Left ventricle myocardium superior (tissue), 1 donor: ENCODE measurements at regions not wholly inside any gene's neighbourhood (a gene's known extent, or its start where the extent isn't known, plus 50 kb on each side); places are given as distances from the start of the nearest gene placed in this dataset.
A peak's percentile ranks its signal among the peaks of the same experiment; 100 is the strongest.
"Not testable (repeated sequence)": the region's sequence is repeated elsewhere in the genome, so short reads cannot be mapped to it uniquely, and the experiment has no call there.

Experiments used
- ATAC-seq: fragments of 200-7000 bp; cut with Tn5 transposase; one replicate; pipeline ENCODE4 v1.9.1; 2020; ENCODE audit warnings: mild to moderate bottlenecking, moderate library complexity
- DNase-seq: peaks from one replicate; pipeline ENCODE4 v3.0.0-alpha.2; 2020
- intact Hi-C: fragments of 100-400 bp; cut with micrococcal nuclease; formaldehyde crosslinking; loops from one replicate; pipeline ENCODE4 v1.11.0; 2022
- donor health status: DM: no; HTN: yes; CAD: no; lungs with severe emphysema.

GRCh38 chr2:582289-582688 lies 94.9 kb downstream of the TMEM18 start:
- intact Hi-C loops, result not testable (repeated sequence)

GRCh38 chr2:579961-580360 lies 97.2 kb downstream of the TMEM18 start:
- DNase-seq (no peak), ATAC-seq (no peak)
- intact Hi-C loops, result no loop called here

More at GRCh38 chr2:582289-582688, 94.9 kb downstream of the TMEM18 start:
- ATAC-seq, DNase-seq: not testable (repeated sequence)

GRCh38 chr2:579351-579886 lies 97.8 kb downstream of the TMEM18 start:
- intact Hi-C loops, result no loop called here
- DNase-seq, result no peak
- ATAC-seq, result no peak

- intact Hi-C loops, result no loop called here
- DNase-seq (no peak), ATAC-seq (no peak)
Measured at GRCh38 chr2:576292-576691, 100.9 kb downstream of the TMEM18 start.

GRCh38 chr2:575727-576236 lies 101.4 kb downstream of the TMEM18 start:
- intact Hi-C loops, result no loop called here
- ATAC-seq, result peak; percentile 20
- no peak for DNase-seq

- ATAC-seq (no peak), DNase-seq (no peak)
- intact Hi-C loops, result no loop called here
Measured at GRCh38 chr2:575030-575726, 102.0 kb downstream of the TMEM18 start.

GRCh38 chr2:573805-574392 lies 103.3 kb downstream of the TMEM18 start:
- intact Hi-C loops, result no loop called here
- no peak for ATAC-seq
- no peak for DNase-seq

GRCh38 chr2:573025-573424 lies 104.2 kb downstream of the TMEM18 start:
- no peak for ATAC-seq
- intact Hi-C loops, result no loop called here
- no peak for DNase-seq

GRCh38 chr2:569681-570080 lies 107.5 kb downstream of the TMEM18 start:
- intact Hi-C loops, result no loop called here
- DNase-seq (no peak), ATAC-seq (no peak)

GRCh38 chr2:568639-569235 lies 108.5 kb downstream of the TMEM18 start:
- intact Hi-C loops, result no loop called here
- DNase-seq, result no peak
- no peak for ATAC-seq

- DNase-seq (peak; percentile 54), ATAC-seq (peak; percentile 84)
- intact Hi-C loops, result no loop called here
Measured at GRCh38 chr2:567865-568638, 109.2 kb downstream of the TMEM18 start.

GRCh38 chr2:567496-567864 lies 109.7 kb downstream of the TMEM18 start:
- ATAC-seq, result no peak
- no peak for DNase-seq
- intact Hi-C loops, result no loop called here

- intact Hi-C loops, result no loop called here
- DNase-seq (no peak), ATAC-seq (no peak)
Measured at GRCh38 chr2:566379-567313, 110.6 kb downstream of the TMEM18 start.

- ATAC-seq (no peak), DNase-seq (no peak)
- intact Hi-C loops, result no loop called here
Measured at GRCh38 chr2:564471-565181, 112.6 kb downstream of the TMEM18 start.

GRCh38 chr2:563512-563911 lies 113.7 kb downstream of the TMEM18 start:
- intact Hi-C loops, result no loop called here
- DNase-seq, result no peak
- ATAC-seq, result no peak

- intact Hi-C loops, result no loop called here
- DNase-seq (no peak), ATAC-seq (no peak)
Measured at GRCh38 chr2:562391-563364, 114.5 kb downstream of the TMEM18 start.

- DNase-seq (no peak), ATAC-seq (no peak)
- intact Hi-C loops, result no loop called here
Measured at GRCh38 chr2:558879-559278, 118.3 kb downstream of the TMEM18 start.
